IMR-90 (cell line): ENCODE measurements at regions not wholly inside any gene's neighbourhood (a gene's known extent, or its start where the extent isn't known, plus 50 kb on each side); places are given as distances from the start of the nearest gene placed in this dataset.

Experiments
- ATAC-seq: fragments of 200-7000 bp; cut with Tn5 transposase; 2 replicates; pipeline ENCODE4 v1.9.1; 2020; ENCODE audit warnings: low read depth, mild to moderate bottlenecking, moderate library complexity
- BruUV-seq: library from RNA; stranded (reverse); fragments of 400-500 nt; replicated peaks from 2 replicates; lab custom pipeline; 2021; lab: Mats Ljungman, UMichigan
- CTCF ChIA-PET: fragments of 300-600 bp; formaldehyde crosslinking; extraction: SDS; loops from one replicate; lab custom pipeline; 2021; ENCODE audit warnings: antibody characterized with exemption; lab: Yijun Ruan, JAX
- POLR2A ChIA-PET: fragments of 300-600 bp; sonication (Branson Sonifier 250); formaldehyde crosslinking; loops from one replicate; lab custom pipeline; 2022; ENCODE audit warnings: antibody characterized with exemption; ENCODE audit not compliant: unreplicated experiment; lab: Charles Lee
- DNase-seq: peaks from one replicate; pipeline ENCODE4 v3.0.0; 2013
- H2AFZ ChIP-seq: replicated peaks from 2 replicates; pipeline ENCODE3; 2013; ENCODE audit warnings: low read length, mild to moderate bottlenecking; ENCODE audit not compliant: poor library complexity
- H2AK5ac ChIP-seq: 2 replicates; pipeline ENCODE4 v1.6.1; 2013; ENCODE audit warnings: low read depth, low read length, inconsistent platforms
- H2AK9ac ChIP-seq: replicated peaks from 2 replicates; pipeline ENCODE3; 2013; ENCODE audit warnings: mild to moderate bottlenecking, low read depth, low read length, moderate library complexity; ENCODE audit not compliant: poor library complexity
- H2BK120ac ChIP-seq: 2 replicates; pipeline ENCODE4 v1.6.1; 2013; ENCODE audit warnings: low read depth, low read length, inconsistent platforms
- H2BK15ac ChIP-seq: 3 replicates; pipeline ENCODE4 v1.6.1; 2013; ENCODE audit warnings: low read depth, low read length, inconsistent platforms
- H2BK20ac ChIP-seq: 2 replicates; pipeline ENCODE4 v1.6.1; 2013; ENCODE audit warnings: low read depth, mild to moderate bottlenecking, inconsistent platforms, low read length, moderate library complexity
- H2BK5ac ChIP-seq: 2 replicates; pipeline ENCODE4 v1.6.1; 2013; ENCODE audit warnings: mild to moderate bottlenecking, low read depth, low read length, inconsistent platforms; ENCODE audit not compliant: poor library complexity, severe bottlenecking
- H3K14ac ChIP-seq: replicated peaks from 2 replicates; pipeline ENCODE4 v1.6.1; 2013; ENCODE audit warnings: low read depth, low read length, inconsistent platforms
- H3K18ac ChIP-seq: 2 replicates; pipeline ENCODE4 v1.6.1; 2013; ENCODE audit warnings: low read depth, low read length, control low read depth
- H3K23ac ChIP-seq: 2 replicates; pipeline ENCODE4 v1.6.1; 2013; ENCODE audit warnings: low read depth, low read length, inconsistent platforms
- H3K27ac ChIP-seq: 2 replicates; pipeline ENCODE4 v1.5.1; 2013; ENCODE audit warnings: mild to moderate bottlenecking, control low read depth, low read length; ENCODE audit not compliant: insufficient read depth
- H3K27me3 ChIP-seq: 2 replicates; pipeline ENCODE4 v1.6.1; 2013; ENCODE audit warnings: low read length; ENCODE audit not compliant: control insufficient read depth, insufficient read depth
- H3K36me3 ChIP-seq: 2 replicates; pipeline ENCODE4 v1.6.1; 2013; ENCODE audit warnings: low read length, mixed read lengths; ENCODE audit not compliant: control insufficient read depth, insufficient read depth
- H3K4ac ChIP-seq: 2 replicates; pipeline ENCODE4 v1.6.1; 2013; ENCODE audit warnings: low read depth, low read length, inconsistent platforms
- H3K4me1 ChIP-seq: 2 replicates; pipeline ENCODE4 v1.6.1; 2013; ENCODE audit warnings: low read length, mixed read lengths; ENCODE audit not compliant: control insufficient read depth, insufficient read depth
- H3K4me2 ChIP-seq: 2 replicates; pipeline ENCODE4 v1.6.1; 2013; ENCODE audit warnings: low read depth, mild to moderate bottlenecking, control low read depth, low read length, moderate library complexity
- H3K4me3 ChIP-seq: 2 replicates; pipeline ENCODE4 v1.5.1; 2013; ENCODE audit warnings: low read depth, mild to moderate bottlenecking, control low read depth, low read length, moderate library complexity; ENCODE audit not compliant: insufficient read depth
- H3K56ac ChIP-seq: 2 replicates; pipeline ENCODE4 v1.6.1; 2013; ENCODE audit warnings: low read length, inconsistent platforms; ENCODE audit not compliant: insufficient read depth; ENCODE audit errors: extremely low read depth
- H3K79me1 ChIP-seq, 2 experiments: 2 replicates each; pipeline ENCODE4 v1.6.1; 2013; ENCODE audit warnings: low read length in 2 of 2, inconsistent platforms in 1 of 2, low read depth in 1 of 2
- H3K9ac ChIP-seq: 2 replicates; pipeline ENCODE4 v1.6.1; 2013; ENCODE audit warnings: low read depth, low read length, control low read depth
- H3K9me1 ChIP-seq: 2 replicates; pipeline ENCODE4 v1.6.1; 2013; ENCODE audit warnings: low read length, inconsistent platforms; ENCODE audit not compliant: insufficient read depth
- H3K9me3 ChIP-seq: 2 replicates; pipeline ENCODE4 v1.6.1; 2013; ENCODE audit warnings: low read length; ENCODE audit not compliant: control insufficient read depth, insufficient read depth
- H4K20me1 ChIP-seq: 2 replicates; pipeline ENCODE4 v1.6.1; 2013; ENCODE audit warnings: low read length, inconsistent platforms; ENCODE audit not compliant: insufficient read depth
- H4K5ac ChIP-seq: 2 replicates; pipeline ENCODE4 v1.6.1; 2013; ENCODE audit warnings: mild to moderate bottlenecking, low read depth, low read length, control low read depth
- H4K8ac ChIP-seq, 2 experiments: 2 replicates each; pipeline ENCODE4 v1.6.1; 2013; ENCODE audit warnings: low read depth in 2 of 2, low read length in 2 of 2, control low read depth in 1 of 2, inconsistent platforms in 1 of 2
- H4K91ac ChIP-seq: 2 replicates; pipeline ENCODE4 v1.6.1; 2013; ENCODE audit warnings: low read depth, low read length, inconsistent platforms; ENCODE audit not compliant: insufficient read depth
- CEBPB ChIP-seq: IDR thresholded peaks from 2 replicates; pipeline ENCODE4 v1.6.1; 2012; ENCODE audit warnings: low read depth, low read length, improper control_type of control experiment
- CHD1 ChIP-seq: IDR thresholded peaks from 2 replicates; pipeline ENCODE4 v1.6.1; 2012; ENCODE audit warnings: low read depth, low read length, improper control_type of control experiment
- FOS ChIP-seq: fragments of 150-350 bp; IDR thresholded peaks from 2 replicates; pipeline ENCODE4 v1.6.1; 2016; ENCODE audit warnings: low read depth, low read length
- MAFK ChIP-seq: IDR thresholded peaks from 2 replicates; pipeline ENCODE4 v1.6.1; 2012; ENCODE audit warnings: low read depth, low read length, improper control_type of control experiment
- MAZ ChIP-seq: IDR thresholded peaks from 2 replicates; pipeline ENCODE4 v1.6.1; 2012; ENCODE audit warnings: low read depth, mild to moderate bottlenecking, low read length, improper control_type of control experiment, moderate library complexity, borderline replicate concordance
- RFX5 ChIP-seq: IDR thresholded peaks from 2 replicates; pipeline ENCODE4 v1.8.0; 2012; ENCODE audit warnings: low read depth, mild to moderate bottlenecking, low read length, moderate library complexity
- SMC3 ChIP-seq: fragments of 150-350 bp; IDR thresholded peaks from 2 replicates; pipeline ENCODE4 v1.6.1; 2016; ENCODE audit warnings: low read depth, mild to moderate bottlenecking, antibody characterized with exemption, low read length, moderate library complexity
- WGBS, 2 experiments: methylation state at CpG; one replicate each; pipeline versions ENCODE4 v1.1.5 to v1.1.7; 2013; ENCODE audit warnings: missing lambda C conversion rate in 2 of 2; ENCODE audit not compliant: insufficient read length in 1 of 2; ENCODE audit errors: extremely low coverage in 2 of 2; 5-methylcytosine and 5-hydroxymethylcytosine counted together
- dilution Hi-C: fragments of 300-500 bp; cut with HindIII; formaldehyde crosslinking; loops from one replicate; pipeline ENCODE4 v1.14.3; 2018; ENCODE audit warnings: low sequenced_read_pairs; ENCODE audit not compliant: unreplicated experiment
- in situ Hi-C: fragments of 300-500 bp; cut with MboI; formaldehyde crosslinking; loops from 3 replicates; pipeline ENCODE4 v1.14.3; 2019; ENCODE audit warnings: low sequenced_read_pairs, inconsistent platforms, mixed read lengths
- intact Hi-C: fragments of 100-400 bp; cut with micrococcal nuclease; formaldehyde crosslinking; loops from 2 replicates; pipeline ENCODE4 v1.10.0; 2022

DNA sequence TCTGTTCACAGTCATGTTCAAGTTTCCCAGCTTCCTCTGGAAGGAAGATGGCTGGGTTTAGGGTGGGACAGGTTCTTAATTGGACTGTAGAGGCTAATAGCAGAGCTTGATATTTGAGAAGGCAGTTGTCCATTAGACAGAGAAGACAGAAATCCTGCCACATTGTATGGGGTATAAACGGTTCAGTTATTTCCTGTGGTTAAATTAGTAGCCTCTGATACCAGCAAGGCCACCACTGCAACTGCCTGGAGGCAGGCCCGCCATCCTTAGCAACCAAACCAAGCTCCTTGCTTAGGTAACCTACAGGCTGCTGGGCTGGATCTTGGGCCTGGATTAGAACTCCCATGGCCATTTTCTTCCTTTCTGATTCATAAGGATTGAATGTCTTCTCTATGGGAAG lies 1367.0 kb downstream of the PCDH7 start:
- H3K36me3 ChIP-seq: no peaks in the 10 kb centered on the region
- in situ Hi-C loops (no loop called here), intact Hi-C loops (no loop called here), dilution Hi-C loops (no loop called here)
- H3K4me1 ChIP-seq: no peaks in the 10 kb centered on the region
- ChIA-PET POLR2A (no interaction called here), CTCF (no interaction called here)
- no peak overlapping the region for H4K91ac ChIP-seq
- no peak overlapping the region for H3K23ac ChIP-seq
- BruUV-seq: no TSS peak
- DNase-seq (no peak), ATAC-seq (no peak)
- H3K9me1 ChIP-seq: no peaks in the 10 kb centered on the region
- no peak overlapping the region for H3K27ac ChIP-seq
- H2AK9ac ChIP-seq: no peak overlapping the region
- no peak overlapping the region for H3K4ac ChIP-seq
- TF ChIP-seq CHD1 (no peak), CEBPB (no peak), MAFK (no peak), FOS (no peak), MAZ (no peak), SMC3 (no peak), RFX5 (no peak)
- H3K27me3 ChIP-seq: no peaks in the 10 kb centered on the region
- H3K9ac ChIP-seq: no peak overlapping the region
- no peak overlapping the region for H4K5ac ChIP-seq
- H2AFZ ChIP-seq: no peak overlapping the region
- H4K8ac ChIP-seq: no peak overlapping the region
- no CpG with 5 or more reads among the region's 2 CpGs for WGBS, 2 experiments
- no peak overlapping the region for H3K14ac ChIP-seq
- no peaks in the 10 kb centered on the region for H4K20me1 ChIP-seq
- no peak overlapping the region for H2BK120ac ChIP-seq
- no peaks in the 10 kb centered on the region; the same call in 1 of the 2 replicates for H3K9me3 ChIP-seq
- H2AK5ac ChIP-seq: no peak overlapping the region
- H3K18ac ChIP-seq: no peak overlapping the region
- H3K4me2 ChIP-seq: no peak overlapping the region
- H2BK5ac ChIP-seq: no peak overlapping the region
- no peak overlapping the region for H2BK20ac ChIP-seq
- no peak overlapping the region for H3K4me3 ChIP-seq
- no peak overlapping the region for H2BK15ac ChIP-seq
- no peak overlapping the region for H3K56ac ChIP-seq
- H3K79me1 ChIP-seq: no peaks in the 10 kb centered on the region
